Chondrocyte (in vitro differentiated cells): ENCODE measurements at regions not wholly inside any gene's neighbourhood (a gene's known extent, or its start where the extent isn't known, plus 50 kb on each side); places are given as distances from the start of the nearest gene placed in this dataset.

Source experiments
- DNase-seq: peaks from one replicate; pipeline ENCODE4 v3.0.0; 2021; ENCODE audit warnings: mixed read lengths, low spot score
- H3K27ac Mint-ChIP-seq: one replicate; pipeline ENCODE4 v1.8.0; 2021; ENCODE audit warnings: mild to moderate bottlenecking, moderate library complexity, mixed read lengths; ENCODE audit not compliant: unreplicated experiment
- H3K27me3 Mint-ChIP-seq: 2 replicates; pipeline ENCODE4 v1.8.0; 2021; ENCODE audit warnings: low read depth, mixed read lengths
- H3K36me3 Mint-ChIP-seq: 2 replicates; pipeline ENCODE4 v1.8.0; 2021; ENCODE audit warnings: low read depth, mixed read lengths
- H3K4me1 Mint-ChIP-seq: 2 replicates; pipeline ENCODE4 v1.8.0; 2021; ENCODE audit warnings: low read depth, mild to moderate bottlenecking, mixed read lengths
- H3K4me3 Mint-ChIP-seq: one replicate; pipeline ENCODE4 v1.8.0; 2021; ENCODE audit warnings: mild to moderate bottlenecking, moderate library complexity, mixed read lengths; ENCODE audit not compliant: unreplicated experiment
- H3K9me3 Mint-ChIP-seq: 2 replicates; pipeline ENCODE4 v1.8.0; 2021; ENCODE audit warnings: low read depth, mixed read lengths
- TF ChIP-seq, protein P1 (sequence below): fragments of 200-600 bp; sonication (generic); IDR thresholded peaks from 2 replicates; pipeline ENCODE4 v1.5.0; 2021; ENCODE audit warnings: antibody characterized with exemption, mild to moderate bottlenecking, moderate library complexity

DNA sequence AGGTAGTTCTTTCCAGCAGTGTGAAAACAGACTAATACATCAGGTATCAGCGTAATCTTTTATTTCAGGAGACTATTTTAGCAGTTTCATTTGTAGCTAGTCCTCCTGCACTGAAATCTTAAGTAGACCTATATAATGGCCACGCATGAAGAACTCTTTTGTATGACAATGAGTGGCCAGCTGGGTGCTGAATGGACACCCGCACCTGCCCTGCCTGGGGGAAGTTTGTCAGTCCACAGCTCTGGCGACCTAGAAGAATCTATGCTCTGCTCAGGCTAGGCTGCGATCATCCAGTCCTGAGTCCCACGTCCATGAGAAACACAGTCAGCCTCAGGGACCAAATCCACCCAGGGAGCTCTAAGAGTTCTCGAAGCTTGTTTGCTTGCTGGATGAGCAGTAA lies 709.2 kb upstream of the ID2 start:
- H3K27me3 Mint-ChIP-seq = peaks cover 7% of the 10 kb centered on the region
- no peak overlapping the region for H3K4me3 Mint-ChIP-seq
- peaks cover 27% of the 10 kb centered on the region for H3K4me1 Mint-ChIP-seq
- H3K27ac Mint-ChIP-seq = no peak overlapping the region
- no peaks in the 10 kb centered on the region for H3K36me3 Mint-ChIP-seq
- no peak for DNase-seq
- TF ChIP-seq, protein P1, sequence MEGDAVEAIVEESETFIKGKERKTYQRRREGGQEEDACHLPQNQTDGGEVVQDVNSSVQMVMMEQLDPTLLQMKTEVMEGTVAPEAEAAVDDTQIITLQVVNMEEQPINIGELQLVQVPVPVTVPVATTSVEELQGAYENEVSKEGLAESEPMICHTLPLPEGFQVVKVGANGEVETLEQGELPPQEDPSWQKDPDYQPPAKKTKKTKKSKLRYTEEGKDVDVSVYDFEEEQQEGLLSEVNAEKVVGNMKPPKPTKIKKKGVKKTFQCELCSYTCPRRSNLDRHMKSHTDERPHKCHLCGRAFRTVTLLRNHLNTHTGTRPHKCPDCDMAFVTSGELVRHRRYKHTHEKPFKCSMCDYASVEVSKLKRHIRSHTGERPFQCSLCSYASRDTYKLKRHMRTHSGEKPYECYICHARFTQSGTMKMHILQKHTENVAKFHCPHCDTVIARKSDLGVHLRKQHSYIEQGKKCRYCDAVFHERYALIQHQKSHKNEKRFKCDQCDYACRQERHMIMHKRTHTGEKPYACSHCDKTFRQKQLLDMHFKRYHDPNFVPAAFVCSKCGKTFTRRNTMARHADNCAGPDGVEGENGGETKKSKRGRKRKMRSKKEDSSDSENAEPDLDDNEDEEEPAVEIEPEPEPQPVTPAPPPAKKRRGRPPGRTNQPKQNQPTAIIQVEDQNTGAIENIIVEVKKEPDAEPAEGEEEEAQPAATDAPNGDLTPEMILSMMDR = no peak
- H3K9me3 Mint-ChIP-seq = no peaks in the 10 kb centered on the region

DNA sequence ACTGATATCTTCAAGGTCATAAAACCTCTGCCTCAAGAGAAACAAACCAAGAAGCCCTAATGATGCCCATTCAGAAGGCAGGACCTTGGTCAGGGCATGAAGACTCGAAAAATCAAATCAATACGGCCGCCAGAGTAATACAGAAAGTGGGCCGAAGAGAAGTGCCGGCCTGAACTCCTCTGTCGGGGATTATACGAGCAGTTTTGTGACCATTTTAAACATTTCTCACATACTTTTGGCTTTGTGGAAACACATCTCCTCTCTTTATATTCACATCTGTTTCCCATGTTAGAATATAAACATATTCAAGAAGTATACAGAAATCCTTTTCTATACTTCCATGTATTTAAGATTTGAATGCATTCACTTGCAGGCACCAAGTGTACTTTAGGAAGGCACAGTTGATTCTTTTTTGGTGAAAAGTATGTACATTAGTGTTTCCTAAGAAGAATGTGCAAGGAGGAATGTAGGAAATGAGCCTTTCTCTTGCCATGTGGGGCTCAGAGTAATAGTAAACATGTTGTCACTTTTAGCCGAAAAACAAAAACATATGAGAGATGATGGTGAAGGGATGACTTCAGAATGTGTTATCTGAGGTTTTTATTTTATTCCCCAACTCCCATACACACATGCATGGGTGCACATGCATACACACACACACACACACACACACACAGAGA lies 707.9 kb upstream of the ID2 start:
- Mint-ChIP-seq H3K27me3 (peaks cover 9% of the 10 kb centered on the region), H3K27ac (no peak overlapping the region), H3K9me3 (no peaks in the 10 kb centered on the region), H3K4me1 (peaks cover 27% of the 10 kb centered on the region), H3K36me3 (no peaks in the 10 kb centered on the region), H3K4me3 (no peak overlapping the region)
- TF ChIP-seq, protein P1 = no peak
- no peak for DNase-seq

DNA sequence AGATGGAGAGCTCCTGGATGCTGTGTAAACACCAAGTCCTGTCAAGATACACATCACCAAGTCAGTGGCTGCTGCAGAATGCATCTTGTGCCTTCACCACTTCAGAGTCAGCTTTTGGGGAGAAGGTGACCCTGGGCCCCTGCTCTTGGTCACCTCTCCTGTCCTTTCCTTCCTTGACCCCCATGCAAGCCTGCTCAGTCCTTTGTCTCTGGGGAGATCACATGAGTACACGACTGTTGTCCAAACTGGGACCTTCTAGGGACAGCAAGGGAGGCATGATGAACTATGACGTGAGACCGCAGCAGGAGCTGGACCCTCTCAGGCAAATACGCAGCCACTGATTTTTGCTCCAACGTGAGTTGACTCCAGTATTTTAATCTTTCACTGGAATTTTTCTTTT lies 706.9 kb upstream of the ID2 start:
- H3K36me3 Mint-ChIP-seq = no peaks in the 10 kb centered on the region
- no peaks in the 10 kb centered on the region for H3K9me3 Mint-ChIP-seq
- no peak overlapping the region for H3K4me3 Mint-ChIP-seq
- TF ChIP-seq, protein P1 = no peak
- H3K27me3 Mint-ChIP-seq = peaks cover 9% of the 10 kb centered on the region
- H3K4me1 Mint-ChIP-seq = peaks cover 27% of the 10 kb centered on the region
- DNase-seq = no peak
- H3K27ac Mint-ChIP-seq = no peak overlapping the region

DNA sequence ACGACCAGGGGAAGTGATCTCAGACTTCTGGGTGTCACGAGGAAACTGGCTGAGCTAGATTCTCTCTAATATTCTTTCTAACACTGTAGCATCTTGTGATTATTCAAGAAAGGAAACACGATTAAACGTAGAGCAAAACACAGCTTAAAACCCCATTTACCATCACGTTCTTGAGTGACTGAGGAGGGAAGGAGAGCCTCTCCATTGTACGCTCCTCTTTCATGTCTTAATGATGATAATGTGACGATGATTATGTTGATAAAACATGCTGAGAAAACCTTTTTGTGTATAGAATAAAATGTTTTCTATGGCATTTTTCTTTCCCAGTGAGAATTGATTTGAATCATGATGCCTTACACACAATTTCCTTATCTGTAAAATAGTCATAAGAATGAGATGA lies 705.6 kb upstream of the ID2 start:
- TF ChIP-seq, protein P1 = no peak
- peaks cover 9% of the 10 kb centered on the region for H3K27me3 Mint-ChIP-seq
- DNase-seq = no peak
- no peaks in the 10 kb centered on the region for H3K36me3 Mint-ChIP-seq
- H3K9me3 Mint-ChIP-seq = no peaks in the 10 kb centered on the region
- peaks cover 19% of the 10 kb centered on the region for H3K4me1 Mint-ChIP-seq
- no peak overlapping the region for H3K27ac Mint-ChIP-seq
- no peak overlapping the region for H3K4me3 Mint-ChIP-seq

DNA sequence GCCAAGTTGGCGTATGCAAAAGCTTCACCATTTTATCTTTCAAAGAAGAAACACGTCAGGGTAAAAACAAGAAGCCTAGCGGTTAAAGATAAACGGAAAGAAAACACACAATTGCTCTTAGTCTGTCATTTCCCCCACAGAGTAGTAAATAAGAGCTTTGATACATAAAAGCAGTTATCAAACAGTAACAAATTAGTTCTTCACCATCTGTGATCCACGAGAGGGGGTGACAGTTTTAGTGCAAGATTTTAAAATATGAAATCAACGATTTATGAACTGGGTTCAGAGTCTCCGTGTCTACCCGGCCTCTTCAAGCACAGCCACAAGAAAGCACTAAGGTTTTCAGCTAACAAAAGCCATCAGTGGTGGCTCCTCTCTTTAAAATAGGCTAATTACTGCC lies 703.9 kb upstream of the ID2 start:
- TF ChIP-seq, protein P1 = no peak
- H3K27ac Mint-ChIP-seq = no peak overlapping the region
- H3K4me3 Mint-ChIP-seq = no peak overlapping the region

More for the DNA sequence above, 703.9 kb upstream of the ID2 start:
- Mint-ChIP-seq H3K36me3 (peaks cover 2% of the 10 kb centered on the region), H3K9me3 (peaks cover 13% of the 10 kb centered on the region), H3K27me3 (peaks cover 9% of the 10 kb centered on the region), H3K4me1 (peaks cover 6% of the 10 kb centered on the region)
- DNase-seq = no peak
